DND-41 (cell line): ENCODE measurements at regions not wholly inside any gene's neighbourhood (a gene's known extent, or its start where the extent isn't known, plus 50 kb on each side); places are given as distances from the start of the nearest gene placed in this dataset.

ENCODE experiments used
- EZH2 ChIP-seq: IDR thresholded peaks from 3 replicates; pipeline ENCODE4 v1.6.1; 2012; ENCODE audit warnings: borderline replicate concordance, low read depth, mild to moderate bottlenecking, moderate library complexity, low read length, inconsistent platforms; ENCODE audit not compliant: severe bottlenecking
- TF ChIP-seq, protein P1 (sequence below): IDR thresholded peaks from 2 replicates; pipeline ENCODE4 v1.5.1; 2012; ENCODE audit warnings: borderline replicate concordance, low read length, moderate library complexity, mild to moderate bottlenecking; ENCODE audit not compliant: poor library complexity, severe bottlenecking; ENCODE audit errors: extremely low read depth

DNA sequence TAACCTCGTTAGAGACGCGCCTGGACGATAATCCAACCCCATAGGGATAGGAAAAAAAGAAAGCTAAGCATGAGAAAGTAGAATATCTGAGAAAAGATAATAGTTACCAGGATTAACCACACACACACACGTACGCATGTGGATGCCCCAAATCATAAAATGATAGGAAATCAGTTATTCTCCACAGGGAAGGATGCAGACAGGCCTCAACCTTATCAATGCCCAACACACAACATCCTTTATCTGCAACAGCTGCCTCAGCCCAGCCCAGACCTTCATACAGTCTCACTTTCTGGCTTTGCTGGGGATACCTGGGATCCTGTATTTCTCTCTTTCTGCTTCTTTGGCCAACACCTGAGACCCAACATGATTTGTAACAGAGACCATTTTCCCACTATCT lies 123.0 kb downstream of the NOC3L start:
- TF ChIP-seq, protein P1, sequence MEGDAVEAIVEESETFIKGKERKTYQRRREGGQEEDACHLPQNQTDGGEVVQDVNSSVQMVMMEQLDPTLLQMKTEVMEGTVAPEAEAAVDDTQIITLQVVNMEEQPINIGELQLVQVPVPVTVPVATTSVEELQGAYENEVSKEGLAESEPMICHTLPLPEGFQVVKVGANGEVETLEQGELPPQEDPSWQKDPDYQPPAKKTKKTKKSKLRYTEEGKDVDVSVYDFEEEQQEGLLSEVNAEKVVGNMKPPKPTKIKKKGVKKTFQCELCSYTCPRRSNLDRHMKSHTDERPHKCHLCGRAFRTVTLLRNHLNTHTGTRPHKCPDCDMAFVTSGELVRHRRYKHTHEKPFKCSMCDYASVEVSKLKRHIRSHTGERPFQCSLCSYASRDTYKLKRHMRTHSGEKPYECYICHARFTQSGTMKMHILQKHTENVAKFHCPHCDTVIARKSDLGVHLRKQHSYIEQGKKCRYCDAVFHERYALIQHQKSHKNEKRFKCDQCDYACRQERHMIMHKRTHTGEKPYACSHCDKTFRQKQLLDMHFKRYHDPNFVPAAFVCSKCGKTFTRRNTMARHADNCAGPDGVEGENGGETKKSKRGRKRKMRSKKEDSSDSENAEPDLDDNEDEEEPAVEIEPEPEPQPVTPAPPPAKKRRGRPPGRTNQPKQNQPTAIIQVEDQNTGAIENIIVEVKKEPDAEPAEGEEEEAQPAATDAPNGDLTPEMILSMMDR, result no peak
- TF ChIP-seq EZH2, result no peak
